HEK293T (cell line): ENCODE measurements at regions not wholly inside any gene's neighbourhood (a gene's known extent, or its start where the extent isn't known, plus 50 kb on each side); places are given as distances from the start of the nearest gene placed in this dataset.

Experiments used
- CTCF ChIA-PET: fragments of 350-600 bp; formaldehyde crosslinking; extraction: SDS; loops from one replicate; lab custom pipeline; 2021; ENCODE audit warnings: antibody characterized with exemption, inconsistent platforms; lab: Yijun Ruan, JAX
- POLR2A ChIA-PET: fragments of 350-600 bp; formaldehyde crosslinking; extraction: SDS; loops from one replicate; lab custom pipeline; 2020; ENCODE audit warnings: antibody characterized with exemption, inconsistent platforms; lab: Yijun Ruan, JAX
- DNase-seq: peaks from one replicate; pipeline ENCODE4 v3.0.0; 2012; ENCODE audit warnings: mixed read lengths; ENCODE audit errors: extremely low spot score
- ARNT ChIP-seq: fragments of 450-650 bp; IDR thresholded peaks from 2 replicates; pipeline ENCODE4 v1.6.1; 2017; ENCODE audit warnings: mild to moderate bottlenecking
- BHLHE40 ChIP-seq: fragments of 450-650 bp; IDR thresholded peaks from 2 replicates; pipeline ENCODE4 v1.6.1; 2016; ENCODE audit warnings: mild to moderate bottlenecking, moderate library complexity, borderline replicate concordance
- CTBP1 ChIP-seq: fragments of 450-650 bp; IDR thresholded peaks from 2 replicates; pipeline ENCODE4 v1.6.1; 2016; ENCODE audit warnings: borderline replicate concordance
- ELF4 ChIP-seq: fragments of 450-650 bp; IDR thresholded peaks from 2 replicates; pipeline ENCODE4 v1.6.1; 2017; ENCODE audit warnings: antibody characterized with exemption
- FOXA1 ChIP-seq: fragments of 450-650 bp; IDR thresholded peaks from 2 replicates; pipeline ENCODE4 v1.6.1; 2016; ENCODE audit warnings: mild to moderate bottlenecking
- FOXK2 ChIP-seq: fragments of 450-650 bp; IDR thresholded peaks from 2 replicates; pipeline ENCODE4 v1.6.1; 2016; ENCODE audit warnings: mild to moderate bottlenecking
- FOXM1 ChIP-seq: fragments of 450-650 bp; IDR thresholded peaks from 2 replicates; pipeline ENCODE4 v1.6.1; 2017; ENCODE audit warnings: mild to moderate bottlenecking, borderline replicate concordance
- HDGF ChIP-seq: fragments of 450-650 bp; IDR thresholded peaks from 2 replicates; pipeline ENCODE4 v1.6.1; 2017; ENCODE audit warnings: antibody characterized with exemption, borderline replicate concordance
- L3MBTL2 ChIP-seq: fragments of 450-650 bp; conservative IDR thresholded peaks from 2 replicates; pipeline ENCODE4 v1.6.1; 2016; ENCODE audit warnings: mild to moderate bottlenecking
- LEF1 ChIP-seq: fragments of 450-650 bp; IDR thresholded peaks from 2 replicates; pipeline ENCODE4 v1.6.1; 2017; ENCODE audit warnings: mild to moderate bottlenecking, borderline replicate concordance
- NFRKB ChIP-seq: fragments of 450-650 bp; IDR thresholded peaks from 2 replicates; pipeline ENCODE4 v1.6.1; 2016; ENCODE audit warnings: mild to moderate bottlenecking, moderate library complexity
- PKNOX1 ChIP-seq: fragments of 450-650 bp; IDR thresholded peaks from 2 replicates; pipeline ENCODE4 v1.6.1; 2016
- SP1 ChIP-seq: fragments of 450-650 bp; IDR thresholded peaks from 2 replicates; pipeline ENCODE4 v1.6.1; 2017
- SUZ12 ChIP-seq: fragments of 450-650 bp; IDR thresholded peaks from 2 replicates; pipeline ENCODE4 v1.6.1; 2016; ENCODE audit warnings: mild to moderate bottlenecking
- TARDBP ChIP-seq: fragments of 450-650 bp; IDR thresholded peaks from 2 replicates; pipeline ENCODE4 v1.6.1; 2016
- ZNF384 ChIP-seq: fragments of 450-650 bp; IDR thresholded peaks from 2 replicates; pipeline ENCODE4 v1.6.1; 2016

- ChIA-PET CTCF (interaction anchor here (1.3 kb wide), 1 partner anchor 42 kb away, joined by 3 read pairs; no protein-coding TSS in a partner anchor), POLR2A (no interaction called here)
- DNase-seq, result no peak
- TF ChIP-seq LEF1 (no peak), PKNOX1 (no peak), NFRKB (no peak), SUZ12 (no peak), FOXM1 (no peak), TARDBP (no peak), FOXK2 (no peak), SP1 (no peak), ELF4 (no peak), ZNF384 (no peak), BHLHE40 (no peak), FOXA1 (no peak), ARNT (no peak)
These were observed 342.1 kb upstream of the SOX2 start for GRCh38 chr3:181369637-181370036.

GRCh38 chr3:181363231-181363630 lies 348.5 kb upstream of the SOX2 start:
- ChIA-PET CTCF (no interaction called here), POLR2A (no interaction called here)
- DNase-seq, result no peak
- TF ChIP-seq ZNF384 (no peak), TARDBP (no peak), HDGF (no peak), BHLHE40 (no peak), LEF1 (no peak), FOXM1 (no peak), CTBP1 (no peak), NFRKB (no peak), ARNT (no peak), FOXK2 (no peak), SUZ12 (no peak), L3MBTL2 (no peak)

GRCh38 chr3:181362378-181362777 lies 349.3 kb upstream of the SOX2 start:
- ChIA-PET POLR2A (no interaction called here), CTCF (no interaction called here)
- TF ChIP-seq L3MBTL2, result no peak
- TF ChIP-seq FOXM1, result no peak
- no peak for TF ChIP-seq SP1
- no peak for TF ChIP-seq FOXK2
- no peak for TF ChIP-seq PKNOX1
- TF ChIP-seq ARNT, result no peak
- no peak for TF ChIP-seq CTBP1
- TF ChIP-seq ELF4, result no peak
- no peak for TF ChIP-seq TARDBP
- no peak for TF ChIP-seq NFRKB
- TF ChIP-seq BHLHE40, result no peak
- no peak for TF ChIP-seq FOXA1
- TF ChIP-seq HDGF, result no peak
- DNase-seq, result no peak

- ChIA-PET POLR2A (no interaction called here), CTCF (no interaction called here)
- TF ChIP-seq ELF4, result no peak
- TF ChIP-seq CTBP1, result no peak
- TF ChIP-seq HDGF, result no peak
- TF ChIP-seq SP1, result no peak
- no peak for TF ChIP-seq ARNT
- no peak for TF ChIP-seq L3MBTL2
- TF ChIP-seq ZNF384, result no peak
- no peak for DNase-seq
These were observed 353.2 kb upstream of the SOX2 start for GRCh38 chr3:181358562-181358961.

- DNase-seq, result no peak
- ChIA-PET CTCF (no interaction called here), POLR2A (no interaction called here)
- TF ChIP-seq SUZ12 (no peak), FOXA1 (no peak), ELF4 (no peak), ARNT (no peak), NFRKB (no peak), HDGF (no peak), FOXM1 (no peak), SP1 (no peak), L3MBTL2 (no peak), ZNF384 (no peak), CTBP1 (no peak), PKNOX1 (no peak), FOXK2 (no peak), LEF1 (no peak), BHLHE40 (no peak), TARDBP (no peak)
These were observed 353.7 kb upstream of the SOX2 start for GRCh38 chr3:181358060-181358459.

- no peak for TF ChIP-seq ELF4
- ChIA-PET CTCF (no interaction called here), POLR2A (no interaction called here)
- DNase-seq, result peak; percentile 6
These were observed 357.6 kb upstream of the SOX2 start for GRCh38 chr3:181354140-181354539.

GRCh38 chr3:181344331-181344730 lies 354.8 kb upstream of the DNAJC19 start:
- DNase-seq, result no peak
- ChIA-PET CTCF (no interaction called here), POLR2A (no interaction called here)

More at GRCh38 chr3:181344331-181344730, 354.8 kb upstream of the DNAJC19 start:
- TF ChIP-seq FOXA1 (no peak), PKNOX1 (no peak), ARNT (no peak), NFRKB (no peak), LEF1 (no peak), TARDBP (no peak), FOXM1 (no peak), CTBP1 (no peak), L3MBTL2 (no peak), ZNF384 (no peak), HDGF (no peak), FOXK2 (no peak), ELF4 (no peak)
